ENCODE measurements at regions not wholly inside any gene's neighbourhood (a gene's known extent, or its start where the extent isn't known, plus 50 kb on each side); places are given as distances from the start of the nearest gene placed in this dataset.

DNA sequence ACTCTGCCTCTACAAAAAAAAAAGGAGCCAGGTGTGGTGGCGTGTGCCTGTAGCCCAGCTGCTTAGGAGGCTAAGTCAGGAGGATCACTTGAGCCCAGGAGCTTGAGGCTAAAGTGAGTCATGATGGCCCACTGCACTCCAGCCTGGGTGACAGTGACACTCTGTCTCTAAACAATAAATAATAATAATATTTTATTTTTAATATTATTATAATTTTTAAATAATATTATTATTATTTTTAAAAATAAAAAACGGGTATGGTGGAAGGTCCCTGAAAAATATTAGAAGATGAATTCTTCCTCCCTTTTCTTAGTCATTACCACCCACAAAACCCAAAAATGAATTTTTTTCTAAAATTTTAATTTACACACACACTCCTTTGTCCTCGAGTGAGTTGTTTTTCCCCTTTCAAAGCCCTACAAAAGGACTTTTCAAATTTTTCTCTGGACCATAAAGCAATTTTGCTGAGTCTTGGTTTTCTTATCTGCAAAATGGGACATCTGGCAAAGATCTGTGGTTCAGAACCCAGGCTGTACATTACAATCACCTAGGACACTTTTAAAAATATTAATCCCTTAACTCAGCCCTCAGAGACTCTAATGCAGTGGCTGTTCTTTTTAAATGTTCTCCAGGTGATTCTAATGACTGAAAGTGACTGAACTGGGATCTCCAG, 174.0 kb upstream of the NEBL start:
- H3K36me3 ChIP-seq, result no peaks in the 10 kb centered on the region
- H3K27ac ChIP-seq, result no peak overlapping the region
- no peak for TF ChIP-seq POLR2A (IDR thresholded peaks at IDR 0.05)
- no peak for TF ChIP-seq POLR2AphosphoS5 (IDR thresholded peaks at IDR 0.05)
- TF ChIP-seq, protein P1, sequence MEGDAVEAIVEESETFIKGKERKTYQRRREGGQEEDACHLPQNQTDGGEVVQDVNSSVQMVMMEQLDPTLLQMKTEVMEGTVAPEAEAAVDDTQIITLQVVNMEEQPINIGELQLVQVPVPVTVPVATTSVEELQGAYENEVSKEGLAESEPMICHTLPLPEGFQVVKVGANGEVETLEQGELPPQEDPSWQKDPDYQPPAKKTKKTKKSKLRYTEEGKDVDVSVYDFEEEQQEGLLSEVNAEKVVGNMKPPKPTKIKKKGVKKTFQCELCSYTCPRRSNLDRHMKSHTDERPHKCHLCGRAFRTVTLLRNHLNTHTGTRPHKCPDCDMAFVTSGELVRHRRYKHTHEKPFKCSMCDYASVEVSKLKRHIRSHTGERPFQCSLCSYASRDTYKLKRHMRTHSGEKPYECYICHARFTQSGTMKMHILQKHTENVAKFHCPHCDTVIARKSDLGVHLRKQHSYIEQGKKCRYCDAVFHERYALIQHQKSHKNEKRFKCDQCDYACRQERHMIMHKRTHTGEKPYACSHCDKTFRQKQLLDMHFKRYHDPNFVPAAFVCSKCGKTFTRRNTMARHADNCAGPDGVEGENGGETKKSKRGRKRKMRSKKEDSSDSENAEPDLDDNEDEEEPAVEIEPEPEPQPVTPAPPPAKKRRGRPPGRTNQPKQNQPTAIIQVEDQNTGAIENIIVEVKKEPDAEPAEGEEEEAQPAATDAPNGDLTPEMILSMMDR (IDR thresholded peaks at IDR 0.05), result no peak
- no peak overlapping the region for H3K4me3 ChIP-seq
- no peaks in the 10 kb centered on the region for H3K9me3 ChIP-seq
- H3K27me3 ChIP-seq (replicated peaks; ENCODE audit: insufficient read depth), result no peaks in the 10 kb centered on the region
- 91% methylated on average over 3 of the region's 3 CpGs for WGBS
- intact Hi-C loops (cut with DNase I), result no loop called here
- no peaks in the 10 kb centered on the region for H3K4me1 ChIP-seq (replicated peaks)
- DNase-seq (ENCODE audit: low spot score), result no peak

DNA sequence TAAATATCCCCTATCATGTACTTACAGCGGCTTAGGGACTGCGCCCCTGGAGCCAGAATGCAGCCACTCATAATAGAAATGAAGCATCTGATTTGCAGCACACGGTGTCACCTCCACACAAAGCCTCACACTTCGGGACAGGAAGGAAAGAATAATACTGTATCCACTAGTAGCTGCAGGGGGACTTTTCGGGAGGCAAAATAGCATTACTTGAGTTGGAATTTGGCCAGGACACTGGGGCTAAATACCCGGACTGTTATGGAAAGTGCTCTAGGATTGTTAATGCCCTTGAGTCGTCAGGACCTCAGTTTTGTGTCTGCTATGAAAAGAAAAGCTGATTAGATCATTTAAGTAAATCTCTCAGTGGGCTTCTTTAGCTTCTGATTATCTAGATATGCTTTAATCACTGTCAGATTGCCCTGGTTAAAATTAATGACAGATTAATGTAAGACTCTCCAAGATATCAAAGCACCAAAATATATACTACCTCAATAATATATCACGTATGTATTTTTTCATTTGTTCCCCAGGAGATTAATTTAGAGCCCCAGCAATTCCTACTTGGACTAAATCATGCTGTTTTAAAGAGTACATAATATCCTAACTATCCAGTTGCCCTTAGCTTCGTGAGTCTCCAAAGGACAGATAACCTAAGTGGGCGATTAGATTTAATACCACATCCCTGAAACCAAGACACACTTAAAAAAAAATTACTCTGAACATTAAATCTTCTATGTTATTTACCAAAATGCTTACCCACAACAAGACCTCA, 173.0 kb upstream of the NEBL start:
- Histone ChIP-seq H3K4me3 (no peak overlapping the region), H3K9me3 (no peaks in the 10 kb centered on the region), H3K4me1 (replicated peaks) (no peaks in the 10 kb centered on the region), H3K36me3 (no peaks in the 10 kb centered on the region), H3K27ac (no peak overlapping the region), H3K27me3 (replicated peaks; ENCODE audit: insufficient read depth) (no peaks in the 10 kb centered on the region)
- no peak for TF ChIP-seq POLR2AphosphoS5 (IDR thresholded peaks at IDR 0.05)
- TF ChIP-seq, protein P1 (IDR thresholded peaks at IDR 0.05), result no peak
- TF ChIP-seq POLR2A (IDR thresholded peaks at IDR 0.05), result no peak
- intact Hi-C loops (cut with DNase I), result loop anchor here (10.0 kb wide), 1 partner anchor 175 kb away; the partner anchor contains the start of gene NEBL
- 48% methylated on average over 10 of the region's 10 CpGs for WGBS
- no peak for DNase-seq (ENCODE audit: low spot score)

DNA sequence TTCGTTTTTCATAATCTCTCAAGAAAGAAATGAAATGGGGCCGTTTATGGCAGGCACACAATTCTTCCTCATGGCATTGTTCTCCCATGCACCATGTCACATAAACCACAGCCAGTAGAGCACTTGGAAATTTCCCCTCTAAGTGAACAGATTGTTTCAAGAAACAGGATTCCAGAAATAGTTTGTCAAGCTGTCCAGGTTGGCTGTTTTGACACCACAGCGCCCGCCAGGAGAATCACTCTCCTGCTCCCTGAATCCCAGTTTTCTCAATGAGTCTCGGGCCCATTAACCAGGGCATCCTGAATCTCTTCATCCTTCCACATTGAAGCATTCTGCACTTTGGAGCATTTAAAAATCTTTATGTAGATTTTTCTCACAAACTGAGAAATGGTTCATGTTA, 172.2 kb upstream of the NEBL start:
- H3K27me3 ChIP-seq (replicated peaks; ENCODE audit: insufficient read depth), result no peaks in the 10 kb centered on the region
- intact Hi-C loops (cut with DNase I), result loop anchor here (10.0 kb wide), 1 partner anchor 174 kb away; the partner anchor contains the start of gene NEBL
- TF ChIP-seq, protein P1 (IDR thresholded peaks at IDR 0.05), result no peak
- TF ChIP-seq POLR2AphosphoS5 (IDR thresholded peaks at IDR 0.05) (no peak), POLR2A (IDR thresholded peaks at IDR 0.05) (no peak)
- WGBS, result 71% methylated on average over 5 of the region's 5 CpGs
- no peak for DNase-seq (ENCODE audit: low spot score)
- no peak overlapping the region for H3K27ac ChIP-seq
- H3K36me3 ChIP-seq, result no peaks in the 10 kb centered on the region
- H3K9me3 ChIP-seq, result no peaks in the 10 kb centered on the region
- H3K4me1 ChIP-seq (replicated peaks), result no peaks in the 10 kb centered on the region
- no peak overlapping the region for H3K4me3 ChIP-seq

DNA sequence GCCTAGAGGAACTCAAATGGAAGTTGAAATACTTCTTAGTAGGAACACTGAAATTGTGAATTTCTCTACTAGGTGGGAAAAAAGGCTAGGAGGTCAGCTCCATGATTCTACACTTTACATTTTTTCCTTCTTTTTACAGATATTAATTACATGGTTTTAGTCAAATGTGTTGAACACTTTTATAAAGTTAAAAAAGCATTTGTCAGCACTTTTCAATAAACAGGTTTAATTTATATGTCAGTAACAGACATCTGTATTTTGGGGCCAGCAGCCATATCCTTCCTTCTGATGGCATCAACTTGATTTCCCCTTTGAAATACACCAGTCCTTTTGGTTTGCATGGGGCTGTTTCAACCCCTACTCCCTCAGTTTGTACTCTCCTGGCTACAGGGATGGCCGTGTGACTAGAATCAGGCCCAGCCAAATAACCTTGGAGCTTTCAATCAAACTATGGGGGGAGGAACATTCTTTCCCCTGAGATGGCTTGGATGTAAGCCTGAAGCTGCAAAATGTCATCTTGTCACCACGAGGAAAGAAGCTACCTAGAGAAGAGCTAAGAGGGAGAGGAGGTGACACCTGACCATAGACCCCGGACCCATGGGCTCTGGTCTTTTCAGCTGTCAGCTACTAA, 171.0 kb upstream of the NEBL start:
- 63% methylated on average over 3 of the region's 3 CpGs for whole genome bisulfite sequencing
- no peaks in the 10 kb centered on the region for H3K4me1 ChIP-seq (replicated peaks)
- TF ChIP-seq POLR2AphosphoS5 (IDR thresholded peaks at IDR 0.05) (no peak), POLR2A (IDR thresholded peaks at IDR 0.05) (no peak)
- TF ChIP-seq, protein P1 (IDR thresholded peaks at IDR 0.05), result no peak
- H3K27me3 ChIP-seq (replicated peaks; ENCODE audit: insufficient read depth), result no peaks in the 10 kb centered on the region
- intact Hi-C loops (cut with DNase I), result loop anchor here (10.0 kb wide), 1 partner anchor 173 kb away; the partner anchor contains the start of gene NEBL
- H3K27ac ChIP-seq, result no peak overlapping the region
- no peak for DNase-seq (ENCODE audit: low spot score)
- H3K9me3 ChIP-seq, result no peaks in the 10 kb centered on the region
- no peaks in the 10 kb centered on the region for H3K36me3 ChIP-seq
- no peak overlapping the region for H3K4me3 ChIP-seq
